H9 (cell line): ENCODE measurements at regions not wholly inside any gene's neighbourhood (a gene's known extent, or its start where the extent isn't known, plus 50 kb on each side); places are given as distances from the start of the nearest gene placed in this dataset.

Experiments used
- DNase-seq: peaks from one replicate; pipeline ENCODE4 v3.0.0-alpha.2; 2017
- H2AFZ ChIP-seq: one replicate; pipeline ENCODE4 v1.6.1; 2013; ENCODE audit warnings: mild to moderate bottlenecking, low read length, control low read depth, moderate library complexity
- H2AK5ac ChIP-seq: 2 replicates; pipeline ENCODE4 v1.6.1; 2013; ENCODE audit warnings: low read length, control low read depth, mixed read lengths; ENCODE audit not compliant: insufficient read length
- H2BK120ac ChIP-seq: one replicate; pipeline ENCODE4 v1.6.1; 2013; ENCODE audit warnings: low read depth, mild to moderate bottlenecking, low read length, control low read depth, inconsistent platforms; ENCODE audit not compliant: poor library complexity, severe bottlenecking
- H2BK12ac ChIP-seq: 2 replicates; pipeline ENCODE4 v1.6.1; 2013; ENCODE audit warnings: low read length, control low read depth, mixed read lengths, low read depth; ENCODE audit not compliant: insufficient read length
- H2BK15ac ChIP-seq: 2 replicates; pipeline ENCODE4 v1.6.1; 2013; ENCODE audit warnings: low read depth, low read length, control low read depth
- H2BK20ac ChIP-seq: one replicate; pipeline ENCODE4 v1.6.1; 2013; ENCODE audit warnings: low read depth, mild to moderate bottlenecking, low read length, control low read depth, inconsistent platforms; ENCODE audit not compliant: poor library complexity, severe bottlenecking
- H2BK5ac ChIP-seq: 2 replicates; pipeline ENCODE4 v1.6.1; 2013; ENCODE audit warnings: low read length, control low read depth, mixed read lengths; ENCODE audit not compliant: insufficient read length
- H3K14ac ChIP-seq: 2 replicates; pipeline ENCODE4 v1.6.1; 2013; ENCODE audit warnings: low read length, control low read depth; ENCODE audit not compliant: insufficient read depth
- H3K18ac ChIP-seq: 2 replicates; pipeline ENCODE4 v1.6.1; 2013; ENCODE audit warnings: low read depth, mild to moderate bottlenecking, mixed read lengths, low read length, control low read depth; ENCODE audit not compliant: insufficient read length
- H3K23ac ChIP-seq: 2 replicates; pipeline ENCODE4 v1.6.1; 2013; ENCODE audit warnings: low read length, control low read depth, mixed read lengths, low read depth; ENCODE audit not compliant: insufficient read length
- H3K23me2 ChIP-seq: 2 replicates; pipeline ENCODE4 v1.6.1; 2013; ENCODE audit warnings: low read depth, mild to moderate bottlenecking, mixed read lengths, low read length, control low read depth; ENCODE audit not compliant: insufficient read length, poor library complexity, severe bottlenecking
- H3K27ac ChIP-seq: 2 replicates; pipeline ENCODE4 v1.5.1; 2013; ENCODE audit warnings: low read length, control low read depth, mixed read lengths, low read depth; ENCODE audit not compliant: insufficient read length
- H3K27me3 ChIP-seq: 2 replicates; pipeline ENCODE4 v1.6.1; 2013; ENCODE audit warnings: low read length, control low read depth, inconsistent platforms; ENCODE audit not compliant: insufficient read depth
- H3K4ac ChIP-seq: 2 replicates; pipeline ENCODE4 v1.6.1; 2013; ENCODE audit warnings: low read depth, mild to moderate bottlenecking, control low read depth, inconsistent platforms, low read length, moderate library complexity
- H3K4me1 ChIP-seq: 2 replicates; pipeline ENCODE4 v1.6.1; 2013; ENCODE audit warnings: low read length, control low read depth, inconsistent platforms; ENCODE audit not compliant: insufficient read depth
- H3K4me2 ChIP-seq: 2 replicates; pipeline ENCODE4 v1.6.1; 2013; ENCODE audit warnings: low read length, control low read depth, mixed read lengths; ENCODE audit not compliant: insufficient read length, insufficient read depth
- H3K56ac ChIP-seq: 2 replicates; pipeline ENCODE4 v1.6.1; 2013; ENCODE audit warnings: low read depth, mild to moderate bottlenecking, mixed read lengths, low read length, control low read depth; ENCODE audit not compliant: insufficient read length
- H3K79me1 ChIP-seq: 2 replicates; pipeline ENCODE4 v1.6.1; 2013; ENCODE audit warnings: low read depth, mild to moderate bottlenecking, moderate library complexity, low read length, control low read depth, inconsistent platforms; ENCODE audit not compliant: insufficient read depth, poor library complexity, severe bottlenecking
- H3K79me2 ChIP-seq: 2 replicates; pipeline ENCODE4 v1.6.1; 2013; ENCODE audit warnings: low read length, control low read depth, inconsistent platforms; ENCODE audit not compliant: insufficient read depth
- H3K9ac ChIP-seq: 2 replicates; pipeline ENCODE4 v1.6.1; 2013; ENCODE audit warnings: low read length, control low read depth, mixed read lengths; ENCODE audit not compliant: insufficient read length; ENCODE audit errors: extremely low read depth
- H3K9me3 ChIP-seq: one replicate; pipeline ENCODE4 v1.6.1; 2013; ENCODE audit warnings: low read depth, low read length, inconsistent platforms; ENCODE audit not compliant: control insufficient read depth
- H3T11ph ChIP-seq: one replicate; pipeline ENCODE4 v1.6.1; 2013; ENCODE audit warnings: mild to moderate bottlenecking, low read length, control low read depth, inconsistent platforms
- H4K20me1 ChIP-seq: one replicate; pipeline ENCODE4 v1.6.1; 2013; ENCODE audit not compliant: control insufficient read depth, insufficient read length, insufficient read depth
- H4K5ac ChIP-seq: 2 replicates; pipeline ENCODE4 v1.6.1; 2013; ENCODE audit warnings: low read depth, mild to moderate bottlenecking, mixed read lengths, low read length, control low read depth; ENCODE audit not compliant: insufficient read length
- H4K8ac ChIP-seq: replicated peaks from 2 replicates; pipeline ENCODE4 v1.6.1; 2013; ENCODE audit warnings: low read length, control low read depth, mixed read lengths, low read depth; ENCODE audit not compliant: insufficient read length
- H4K91ac ChIP-seq: 2 replicates; pipeline ENCODE4 v1.6.1; 2013; ENCODE audit warnings: low read depth, mild to moderate bottlenecking, moderate library complexity, mixed read lengths, low read length, control low read depth; ENCODE audit not compliant: insufficient read length
- H3K27ac Mint-ChIP-seq, 3 experiments: 2 replicates in 2 of 3; 3 replicates in 1 of 3; pipeline ENCODE4 v1.8.0; 2020 to 2021; ENCODE audit warnings: mixed read lengths in 3 of 3, mild to moderate bottlenecking in 1 of 3, moderate library complexity in 1 of 3
- H3K27me3 Mint-ChIP-seq: 2 replicates; pipeline ENCODE4 v1.8.0; 2021; ENCODE audit warnings: low read depth, mild to moderate bottlenecking, moderate library complexity, mixed read lengths
- H3K36me3 Mint-ChIP-seq, 3 experiments: 2 replicates in 2 of 3; 3 replicates in 1 of 3; pipeline ENCODE4 v1.8.0; 2020 to 2021; ENCODE audit warnings: low read depth in 3 of 3, mixed read lengths in 3 of 3; ENCODE audit not compliant: insufficient read depth in 1 of 3
- H3K4me1 Mint-ChIP-seq, 2 experiments: 2 replicates each; pipeline ENCODE4 v1.8.0; 2020; ENCODE audit warnings: mixed read lengths in 2 of 2
- H3K4me3 Mint-ChIP-seq, 2 experiments: 2 replicates in 1 of 2; 3 replicates in 1 of 2; pipeline ENCODE4 v1.8.0; 2020 to 2021; ENCODE audit warnings: mild to moderate bottlenecking in 2 of 2, mixed read lengths in 2 of 2, moderate library complexity in 1 of 2
- H3K9me3 Mint-ChIP-seq, 2 experiments: 2 replicates in 1 of 2; 3 replicates in 1 of 2; pipeline ENCODE4 v1.8.0; 2020; ENCODE audit warnings: mild to moderate bottlenecking in 2 of 2, mixed read lengths in 2 of 2, moderate library complexity in 1 of 2
- WGBS: extraction: QIAGEN DNeasy Blood & Tissue Kit; methylation state at CpG from one replicate; pipeline ENCODE4 v1.1.7; 2013; ENCODE audit warnings: missing lambda C conversion rate, low lambda C conversion rate, mixed read lengths; ENCODE audit not compliant: insufficient read length; ENCODE audit errors: extremely low coverage; 5-methylcytosine and 5-hydroxymethylcytosine counted together
- TF ChIP-seq, protein P1 (sequence below): fragments of 200-600 bp; sonication (generic); conservative IDR thresholded peaks from 3 replicates; pipeline ENCODE4 v1.8.0; 2021; ENCODE audit warnings: antibody characterized with exemption, mild to moderate bottlenecking

GRCh38 chr1:95532335-95532734 is 298.3 kb downstream of the RWDD3 start:
- H3K27ac Mint-ChIP-seq: no peak overlapping the region; a peak in 1 of 7 replicates
- WGBS: no CpG with 5 or more reads among the region's 1 CpG

More at GRCh38 chr1:95532335-95532734, 298.3 kb downstream of the RWDD3 start:
- Mint-ChIP-seq H3K4me3 (no peak overlapping the region), H3K9me3 (peaks cover 0 to under 1% of the 10 kb centered on the region in 2 experiments; a peak in 2 of 5 replicates), H3K4me1 (peaks cover 3 to 7% of the 10 kb centered on the region in 2 experiments; a peak in 3 of 4 replicates), H3K27me3 (no peaks in the 10 kb centered on the region), H3K36me3 (0 out of 7 replicates have a peak, but pooled peaks cover 0 to 1% (median 0%) of the 10 kb centered on the region in 3 experiments)
- Histone ChIP-seq H4K5ac (no peak overlapping the region), H2AK5ac (no peak overlapping the region), H3K79me1 (no peaks in the 10 kb centered on the region), H3K23me2 (peaks cover 4% of the 10 kb centered on the region), H2AFZ (no peak overlapping the region), H3K18ac (no peak overlapping the region), H3K4me1 (no peaks in the 10 kb centered on the region), H2BK120ac (no peak overlapping the region), H3K56ac (no peak overlapping the region), H3K27ac (no peak overlapping the region), H3T11ph (no peak overlapping the region), H3K4me2 (no peak overlapping the region), H3K27me3 (no peaks in the 10 kb centered on the region), H2BK15ac (no peak overlapping the region), H2BK5ac (no peak overlapping the region), H3K9me3 (no peaks in the 10 kb centered on the region), H3K14ac (no peak overlapping the region), H3K9ac (no peak overlapping the region), H3K4ac (no peak overlapping the region), H4K91ac (no peak overlapping the region), H3K79me2 (no peaks in the 10 kb centered on the region; the same call in 1 of the 2 replicates), H4K8ac (no peak overlapping the region), H2BK12ac (no peak overlapping the region), H3K23ac (no peak overlapping the region), H4K20me1 (no peaks in the 10 kb centered on the region), H2BK20ac (no peak overlapping the region)
- peak; percentile 45 for DNase-seq
- TF ChIP-seq, protein P1, sequence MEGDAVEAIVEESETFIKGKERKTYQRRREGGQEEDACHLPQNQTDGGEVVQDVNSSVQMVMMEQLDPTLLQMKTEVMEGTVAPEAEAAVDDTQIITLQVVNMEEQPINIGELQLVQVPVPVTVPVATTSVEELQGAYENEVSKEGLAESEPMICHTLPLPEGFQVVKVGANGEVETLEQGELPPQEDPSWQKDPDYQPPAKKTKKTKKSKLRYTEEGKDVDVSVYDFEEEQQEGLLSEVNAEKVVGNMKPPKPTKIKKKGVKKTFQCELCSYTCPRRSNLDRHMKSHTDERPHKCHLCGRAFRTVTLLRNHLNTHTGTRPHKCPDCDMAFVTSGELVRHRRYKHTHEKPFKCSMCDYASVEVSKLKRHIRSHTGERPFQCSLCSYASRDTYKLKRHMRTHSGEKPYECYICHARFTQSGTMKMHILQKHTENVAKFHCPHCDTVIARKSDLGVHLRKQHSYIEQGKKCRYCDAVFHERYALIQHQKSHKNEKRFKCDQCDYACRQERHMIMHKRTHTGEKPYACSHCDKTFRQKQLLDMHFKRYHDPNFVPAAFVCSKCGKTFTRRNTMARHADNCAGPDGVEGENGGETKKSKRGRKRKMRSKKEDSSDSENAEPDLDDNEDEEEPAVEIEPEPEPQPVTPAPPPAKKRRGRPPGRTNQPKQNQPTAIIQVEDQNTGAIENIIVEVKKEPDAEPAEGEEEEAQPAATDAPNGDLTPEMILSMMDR: peak; percentile 50; the same call in 2 of the 3 replicates
